ENCODE measurements at regions not wholly inside any gene's neighbourhood (a gene's known extent, or its start where the extent isn't known, plus 50 kb on each side); places are given as distances from the start of the nearest gene placed in this dataset.

DNA sequence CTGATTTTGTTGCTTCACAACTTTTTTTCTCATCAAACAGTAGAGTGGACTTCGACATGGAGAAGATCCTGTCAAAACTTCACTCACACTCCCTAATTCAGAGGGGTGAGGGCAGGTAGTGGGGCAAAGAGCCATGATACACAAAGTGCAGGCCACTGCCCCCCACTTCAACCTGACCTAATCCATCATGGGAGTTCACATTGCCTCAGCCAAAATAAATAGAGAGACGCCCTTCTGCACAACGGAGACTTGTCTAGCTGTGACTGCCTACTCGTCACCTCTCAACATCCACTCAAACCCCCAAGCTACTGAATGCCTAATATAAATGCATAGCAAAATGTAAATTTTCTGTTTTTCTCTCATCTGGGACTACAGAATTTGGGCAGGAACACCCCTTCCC, 213.2 kb downstream of the PMP22 start (continued):
- TF ChIP-seq RAD21 (IDR thresholded peaks at IDR 0.05 in 1 of 2, conservative IDR thresholded peaks at IDR 0.05 in 1 of 2; ENCODE audit: low read depth in 2 of 2, low read length in 2 of 2) (no peak), ASH2L (IDR thresholded peaks at IDR 0.05; ENCODE audit: low read length) (no peak), TAF7 (optimal IDR thresholded peaks at IDR 0.05; ENCODE audit: borderline replicate concordance, low read depth, low read length) (no peak), HDAC6 (IDR thresholded peaks at IDR 0.05; ENCODE audit: low read depth, low read length) (no peak)

All from H1 (cell line).